ENCODE measurements at regions not wholly inside any gene's neighbourhood (a gene's known extent, or its start where the extent isn't known, plus 50 kb on each side); places are given as distances from the start of the nearest gene placed in this dataset.

DNA sequence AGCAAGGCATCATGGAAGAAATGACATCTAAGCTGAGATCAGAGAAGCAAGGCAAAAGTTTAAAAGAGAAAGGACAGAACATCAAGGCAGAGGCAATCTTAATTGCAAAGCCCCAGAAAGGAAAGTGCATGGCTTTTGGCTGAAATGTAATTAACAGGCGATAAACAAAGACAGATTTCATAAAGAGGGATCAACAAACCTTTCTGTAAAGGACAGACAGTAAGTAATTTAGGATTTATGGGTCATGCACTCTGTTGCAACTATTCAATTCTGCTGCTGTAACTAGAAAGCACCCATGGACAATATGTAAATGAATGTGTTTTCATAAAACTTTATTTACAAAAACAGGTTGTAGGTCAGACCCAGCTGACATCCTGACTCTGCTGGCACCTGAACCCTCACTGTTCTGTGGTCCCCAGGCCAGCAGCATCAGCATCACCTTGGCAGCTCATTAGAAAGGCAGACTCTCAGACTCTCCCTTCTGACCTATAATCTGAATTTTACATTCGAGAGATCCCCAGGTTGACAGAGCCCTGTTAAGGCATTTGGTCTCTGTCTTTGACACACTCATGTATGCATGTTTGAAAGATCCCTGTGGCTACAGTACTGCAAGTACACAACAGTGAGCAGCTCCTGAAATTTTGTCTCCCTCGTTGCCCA, 362.9 kb upstream of the NFE2L3 start:
- 80 to 95% (median 90%) methylated on average over 3 of the region's 3 CpGs for WGBS, 4 donors
- H3K27me3 ChIP-seq = no peaks in the 10 kb centered on the region
- no peak for DNase-seq
- no peaks in the 10 kb centered on the region for H3K4me1 ChIP-seq (replicated peaks in 1 of 2)
- H3K36me3 ChIP-seq (replicated peaks in 1 of 2) = no peaks in the 10 kb centered on the region
- no peak overlapping the region for H3K4me3 ChIP-seq
- no peak overlapping the region for H3K27ac ChIP-seq
- TF ChIP-seq POLR2A (IDR thresholded peaks at IDR 0.05) = no peak
- TF ChIP-seq, protein P1, sequence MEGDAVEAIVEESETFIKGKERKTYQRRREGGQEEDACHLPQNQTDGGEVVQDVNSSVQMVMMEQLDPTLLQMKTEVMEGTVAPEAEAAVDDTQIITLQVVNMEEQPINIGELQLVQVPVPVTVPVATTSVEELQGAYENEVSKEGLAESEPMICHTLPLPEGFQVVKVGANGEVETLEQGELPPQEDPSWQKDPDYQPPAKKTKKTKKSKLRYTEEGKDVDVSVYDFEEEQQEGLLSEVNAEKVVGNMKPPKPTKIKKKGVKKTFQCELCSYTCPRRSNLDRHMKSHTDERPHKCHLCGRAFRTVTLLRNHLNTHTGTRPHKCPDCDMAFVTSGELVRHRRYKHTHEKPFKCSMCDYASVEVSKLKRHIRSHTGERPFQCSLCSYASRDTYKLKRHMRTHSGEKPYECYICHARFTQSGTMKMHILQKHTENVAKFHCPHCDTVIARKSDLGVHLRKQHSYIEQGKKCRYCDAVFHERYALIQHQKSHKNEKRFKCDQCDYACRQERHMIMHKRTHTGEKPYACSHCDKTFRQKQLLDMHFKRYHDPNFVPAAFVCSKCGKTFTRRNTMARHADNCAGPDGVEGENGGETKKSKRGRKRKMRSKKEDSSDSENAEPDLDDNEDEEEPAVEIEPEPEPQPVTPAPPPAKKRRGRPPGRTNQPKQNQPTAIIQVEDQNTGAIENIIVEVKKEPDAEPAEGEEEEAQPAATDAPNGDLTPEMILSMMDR (IDR thresholded peaks at IDR 0.05) = no peak
- intact Hi-C loops (cut with DNase I) = no loop called here
- no peaks in the 10 kb centered on the region for H3K9me3 ChIP-seq (replicated peaks in 1 of 3)

DNA sequence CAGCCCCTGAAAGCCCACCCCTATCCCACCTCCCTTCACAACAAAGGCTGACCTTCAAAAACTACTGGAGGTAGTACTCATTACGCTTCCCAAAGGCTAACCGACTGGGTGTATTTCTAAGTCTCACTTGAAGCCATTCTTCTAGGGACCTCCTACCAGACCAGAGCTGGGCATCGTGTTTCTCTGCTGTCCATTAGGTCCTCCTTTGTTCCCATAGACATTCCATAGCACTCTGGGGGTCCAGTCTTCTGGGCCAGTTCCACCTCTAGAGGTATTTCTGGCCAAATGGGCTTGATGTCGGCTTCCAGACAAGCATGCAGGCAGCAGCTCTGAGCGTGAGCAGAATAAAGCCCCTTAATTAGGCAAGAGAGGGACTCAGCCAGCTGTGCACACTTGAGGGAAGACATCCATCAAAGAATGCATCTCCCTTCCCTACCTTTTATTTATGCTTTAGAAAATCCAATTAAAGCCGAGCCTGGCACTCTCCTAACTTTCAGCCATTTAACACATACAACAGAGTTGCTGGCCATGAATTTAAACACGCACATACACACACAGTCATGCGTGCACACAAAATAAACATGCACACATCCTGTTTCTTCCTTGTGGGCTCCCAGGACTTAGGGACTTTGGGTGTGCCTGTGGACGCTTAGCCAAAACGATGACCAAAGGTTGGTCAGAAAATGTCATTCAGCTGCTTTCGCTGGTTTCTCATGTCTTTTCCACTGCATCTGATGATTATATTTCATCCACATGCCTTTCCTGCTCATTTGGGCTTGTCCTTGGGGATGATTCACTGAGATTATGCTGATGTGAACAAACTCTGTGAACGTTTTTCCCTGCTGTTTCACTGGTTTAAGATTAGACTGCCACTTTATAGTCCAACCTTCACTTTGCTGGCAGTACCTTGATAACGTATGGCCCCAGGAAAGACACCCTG, 362.0 kb upstream of the NFE2L3 start:
- TF ChIP-seq POLR2A (IDR thresholded peaks at IDR 0.05) = no peak
- TF ChIP-seq, protein P1 (IDR thresholded peaks at IDR 0.05) = no peak
- peak in 3 of 7 donors; percentile 13 to 33 (median 22) for DNase-seq
- H3K27ac ChIP-seq = no peak overlapping the region
- no peaks in the 10 kb centered on the region for H3K9me3 ChIP-seq (replicated peaks in 1 of 3)
- 62 to 72% (median 64%) methylated on average over 13 of the region's 13 CpGs for WGBS, 4 donors
- H3K4me1 ChIP-seq (replicated peaks in 1 of 2) = no peaks in the 10 kb centered on the region
- H3K4me3 ChIP-seq = no peak overlapping the region
- H3K27me3 ChIP-seq = no peaks in the 10 kb centered on the region
- intact Hi-C loops (cut with DNase I) = no loop called here
- no peaks in the 10 kb centered on the region for H3K36me3 ChIP-seq (replicated peaks in 1 of 2)

- intact Hi-C loops (cut with DNase I) = no loop called here
- no peak for TF ChIP-seq POLR2A (IDR thresholded peaks at IDR 0.05)
- TF ChIP-seq, protein P1 (IDR thresholded peaks at IDR 0.05) = no peak
- Histone ChIP-seq H3K36me3 (replicated peaks in 1 of 2) (no peaks in the 10 kb centered on the region), H3K27ac (no peak overlapping the region), H3K27me3 (no peaks in the 10 kb centered on the region), H3K9me3 (replicated peaks in 1 of 3) (no peaks in the 10 kb centered on the region), H3K4me3 (no peak overlapping the region), H3K4me1 (replicated peaks in 1 of 2) (no peaks in the 10 kb centered on the region)
- no peak for DNase-seq
- 62 to 67% (median 63%) methylated on average over 4 of the region's 4 CpGs for WGBS, 4 donors
These were observed 361.0 kb upstream of the NFE2L3 start for GRCh38 chr7:25790963-25791362.

GRCh38 chr7:25792586-25792985, 359.4 kb upstream of the NFE2L3 start:
- intact Hi-C loops (cut with DNase I) = no loop called here
- TF ChIP-seq, protein P1 (IDR thresholded peaks at IDR 0.05) = no peak
- TF ChIP-seq POLR2A (IDR thresholded peaks at IDR 0.05) = no peak
- H3K4me1 ChIP-seq (replicated peaks in 1 of 2) = no peaks in the 10 kb centered on the region
- no peaks in the 10 kb centered on the region for H3K27me3 ChIP-seq
- 76 to 83% (median 80%) methylated on average over 8 of the region's 8 CpGs for WGBS, 4 donors
- H3K9me3 ChIP-seq (replicated peaks in 1 of 3) = no peaks in the 10 kb centered on the region
- H3K4me3 ChIP-seq = no peak overlapping the region
- no peak for DNase-seq
- no peaks in the 10 kb centered on the region for H3K36me3 ChIP-seq (replicated peaks in 1 of 2)
- H3K27ac ChIP-seq = no peak overlapping the region

All from adrenal gland (tissue), 9 donors.